K562 (cell line): ENCODE measurements at regions not wholly inside any gene's neighbourhood (a gene's known extent, or its start where the extent isn't known, plus 50 kb on each side); places are given as distances from the start of the nearest gene placed in this dataset.

ENCODE experiments used
- ATAC-seq: fragments of 200-7000 bp; cut with Tn5 transposase; 3 replicates; pipeline ENCODE4 v1.9.1; 2020; ENCODE audit warnings: moderate library complexity
- BruUV-seq: library from RNA; stranded (reverse); fragments of 400-500 nt; replicated peaks from 2 replicates; lab custom pipeline; 2021; lab: Mats Ljungman, UMichigan
- CTCF ChIA-PET: fragments of 300-600 bp; formaldehyde crosslinking; extraction: SDS; loops from one replicate; lab custom pipeline; 2021; ENCODE audit warnings: low intra/inter-chr PET ratio; lab: Yijun Ruan, JAX
- POLR2A ChIA-PET: fragments of 300-600, 350-650 bp; sonication (Branson Sonifier 250); formaldehyde crosslinking; extraction: SDS; loops from one replicate; lab custom pipeline; 2021; ENCODE audit warnings: antibody characterized with exemption, inconsistent platforms; lab: Yijun Ruan, JAX
- DNase-seq, 4 experiments: peaks; one replicate each; pipeline versions ENCODE4 v3.0.0 to v3.0.0-alpha.2; 2011 to 2018; ENCODE audit warnings: low spot score in 3 of 4, mixed read lengths in 3 of 4; ENCODE audit errors: extremely low read depth in 1 of 4
- FAIRE-seq: peaks from 2 replicates; lab custom pipeline; 2011; peaks lifted over from hg19 to GRCh38; lab: Jason Lieb, UNC
- H2AFZ ChIP-seq: 2 replicates; pipeline ENCODE4 v1.6.0; 2011; ENCODE audit warnings: low read depth, low read length, control low read depth, inconsistent platforms
- H3K27ac ChIP-seq: fragments of 200-600 bp; 3 replicates; pipeline ENCODE4 v1.8.0; 2011; ENCODE audit warnings: low read depth, mild to moderate bottlenecking, control low read depth, inconsistent platforms, low read length, moderate library complexity, mixed read lengths; ENCODE audit errors: extremely low read depth
- H3K27me3 ChIP-seq, 2 experiments: fragments of 300-600 bp in 1 of 2; 2 replicates in 1 of 2; 3 replicates in 1 of 2; pipeline versions ENCODE4 v1.6.0 to v1.8.0; 2011; ENCODE audit warnings: inconsistent platforms in 2 of 2, low read length in 2 of 2, mild to moderate bottlenecking in 1 of 2, mixed read lengths in 1 of 2, moderate library complexity in 1 of 2; ENCODE audit not compliant: control insufficient read depth in 2 of 2, insufficient read depth in 2 of 2
- H3K36me3 ChIP-seq: fragments of 300-600 bp; 3 replicates; pipeline ENCODE4 v1.8.0; 2011; ENCODE audit warnings: mild to moderate bottlenecking, low read length, inconsistent platforms; ENCODE audit not compliant: control insufficient read depth, insufficient read depth
- H3K4me1 ChIP-seq, 2 experiments: fragments of 200-600 bp in 1 of 2; replicated peaks in 1 of 2; 2 replicates in 1 of 2; 3 replicates in 1 of 2; pipeline versions ENCODE4 v1.5.1 to v1.8.0; 2011; ENCODE audit warnings: inconsistent platforms in 2 of 2, low read length in 2 of 2, mild to moderate bottlenecking in 1 of 2, mixed read lengths in 1 of 2, moderate library complexity in 1 of 2; ENCODE audit not compliant: control insufficient read depth in 2 of 2, insufficient read depth in 2 of 2
- H3K4me2 ChIP-seq: 2 replicates; pipeline ENCODE4 v1.6.1; 2011; ENCODE audit warnings: low read length, control low read depth, inconsistent platforms, mixed read lengths; ENCODE audit not compliant: insufficient read depth
- H3K4me3 ChIP-seq: fragments of 200-600 bp; sonication (generic), shearing (Covaris generic); 2 replicates; pipeline ENCODE4 v1.5.1; 2016; ENCODE audit warnings: control low read depth, inconsistent platforms
- H3K79me2 ChIP-seq: fragments of 200-600 bp; 3 replicates; pipeline ENCODE4 v1.8.0; 2011; ENCODE audit warnings: low read length, inconsistent platforms; ENCODE audit not compliant: control insufficient read depth, insufficient read depth
- H3K9ac ChIP-seq, 2 experiments: 2 replicates each; pipeline versions ENCODE4 v1.6.0 to v1.6.1; 2011; ENCODE audit warnings: low read depth in 2 of 2, low read length in 2 of 2, control low read depth in 1 of 2, inconsistent platforms in 1 of 2, mild to moderate bottlenecking in 1 of 2, mixed read lengths in 1 of 2; ENCODE audit not compliant: insufficient read depth in 1 of 2
- H3K9me1 ChIP-seq: one replicate; pipeline ENCODE4 v1.6.0; 2011; ENCODE audit warnings: inconsistent platforms, mild to moderate bottlenecking, low read length, moderate library complexity; ENCODE audit not compliant: control insufficient read depth, insufficient read depth
- H3K9me3 ChIP-seq: replicated peaks from 2 replicates; pipeline ENCODE4 v1.5.1; 2011; ENCODE audit warnings: low read depth, low read length, inconsistent platforms; ENCODE audit not compliant: control insufficient read depth, insufficient read depth
- H4K20me1 ChIP-seq: replicated peaks from 2 replicates; pipeline ENCODE4 v1.6.1; 2011; ENCODE audit warnings: low read length, inconsistent platforms, mixed read lengths; ENCODE audit not compliant: control insufficient read depth, insufficient read depth
- CBX1 ChIP-seq: sonication (generic); IDR thresholded peaks from 2 replicates; pipeline ENCODE4 v1.6.1; 2016; ENCODE audit warnings: antibody characterized with exemption, low read depth, mild to moderate bottlenecking
- E2F5 ChIP-seq: sonication (generic); formaldehyde crosslinking; IDR thresholded peaks from 2 replicates; pipeline ENCODE4 v1.8.0; 2022; ENCODE audit warnings: mild to moderate bottlenecking, missing genetic modification reagents
- NCOR1 ChIP-seq: fragments of 450-650 bp; IDR thresholded peaks from 2 replicates; pipeline ENCODE4 v1.6.1; 2016; ENCODE audit warnings: mild to moderate bottlenecking, moderate library complexity
- PTRF ChIP-seq: fragments of 450-650 bp; IDR thresholded peaks from 2 replicates; pipeline ENCODE4 v1.6.1; 2016; ENCODE audit warnings: mild to moderate bottlenecking, missing genetic modification characterization, missing compliant biosample characterization
- TBP ChIP-seq: optimal IDR thresholded peaks from 2 replicates; pipeline ENCODE3; 2011; ENCODE audit warnings: low read depth, low read length, improper control_type of control experiment
- ZFP91 ChIP-seq: sonication (generic); formaldehyde crosslinking; IDR thresholded peaks from 2 replicates; pipeline ENCODE4 v1.8.0; 2022; ENCODE audit warnings: mild to moderate bottlenecking, missing genetic modification reagents
- ZNF311 ChIP-seq: fragments of 250-450 bp; sonication (Bioruptor Pico); IDR thresholded peaks from 2 replicates; pipeline ENCODE4 v1.4.0; 2020; ENCODE audit warnings: mild to moderate bottlenecking, moderate library complexity
- ZNF668 ChIP-seq: fragments of 250-450 bp; sonication (Bioruptor Pico); IDR thresholded peaks from 2 replicates; pipeline ENCODE4 v1.8.0; 2022; ENCODE audit warnings: mild to moderate bottlenecking, inconsistent platforms
- in situ Hi-C: fragments of 300-500 bp; cut with MboI; formaldehyde crosslinking; loops from 4 replicates; pipeline ENCODE4 v1.15.0; 2018; ENCODE audit warnings: inconsistent platforms, mixed read lengths
- intact Hi-C: fragments of 100-400 bp; cut with micrococcal nuclease; formaldehyde crosslinking; loops from 2 replicates; pipeline ENCODE4 v1.14.2; 2022

- Histone ChIP-seq H4K20me1 (no peaks in the 10 kb centered on the region), H3K9me1 (no peaks in the 10 kb centered on the region), H3K79me2 (no peaks in the 10 kb centered on the region), H2AFZ (no peak overlapping the region), H3K27me3 (no peaks in the 10 kb centered on the region), H3K9me3 (no peaks in the 10 kb centered on the region), H3K4me3 (no peak overlapping the region), H3K4me1 (no peaks in the 10 kb centered on the region), H3K36me3 (no peaks in the 10 kb centered on the region), H3K9ac (no peak overlapping the region), H3K27ac (no peak overlapping the region), H3K4me2 (no peak overlapping the region)
- FAIRE-seq (no peak), DNase-seq (no peak), ATAC-seq (no peak)
- ChIA-PET CTCF (no interaction called here), POLR2A (no interaction called here)
- intact Hi-C loops = no loop called here
- in situ Hi-C loops = no loop called here
- no TSS peak for BruUV-seq
- TF ChIP-seq CBX1 (no peak), ZNF668 (CRISPR knock-in tag) (no peak), ZFP91 (CRISPR knock-in tag) (no peak), PTRF (tag) (no peak), TBP (no peak), E2F5 (CRISPR knock-in tag) (no peak), NCOR1 (no peak), ZNF311 (no peak)
These were observed 58.8 kb upstream of the FLRT2 start for GRCh38 chr14:85471156-85471555.
